Hepatocyte (in vitro differentiated cells): ENCODE measurements at regions not wholly inside any gene's neighbourhood (a gene's known extent, or its start where the extent isn't known, plus 50 kb on each side); places are given as distances from the start of the nearest gene placed in this dataset.

Experiments used
- DNase-seq: peaks from one replicate; pipeline ENCODE4 v3.0.0-alpha.2; 2016; ENCODE audit warnings: low spot score
- H2AFZ ChIP-seq: fragments of 200-600 bp; sonication (generic); 2 replicates; pipeline ENCODE4 v1.6.0; 2016; ENCODE audit warnings: antibody characterized with exemption, mild to moderate bottlenecking
- H3K27ac ChIP-seq: fragments of 200-600 bp; sonication (generic); 2 replicates; pipeline ENCODE4 v1.5.1; 2016; ENCODE audit warnings: mild to moderate bottlenecking
- H3K27me3 ChIP-seq: fragments of 200-600 bp; sonication (generic); 2 replicates; pipeline ENCODE4 v1.6.1; 2016
- H3K36me3 ChIP-seq: fragments of 200-600 bp; sonication (generic); replicated peaks from 2 replicates; pipeline ENCODE4 v1.5.1; 2016; ENCODE audit warnings: low read depth; ENCODE audit not compliant: insufficient read depth
- H3K4me1 ChIP-seq: fragments of 200-600 bp; sonication (generic); 2 replicates; pipeline ENCODE4 v1.5.1; 2016; ENCODE audit warnings: mild to moderate bottlenecking, moderate library complexity; ENCODE audit not compliant: insufficient read depth
- H3K4me2 ChIP-seq: fragments of 200-600 bp; sonication (generic); 2 replicates; pipeline ENCODE4 v1.6.0; 2016
- H3K4me3 ChIP-seq: fragments of 200-600 bp; sonication (generic); 2 replicates; pipeline ENCODE4 v1.5.1; 2016; ENCODE audit warnings: mild to moderate bottlenecking
- H3K79me2 ChIP-seq: fragments of 200-600 bp; sonication (generic); 2 replicates; pipeline ENCODE4 v1.6.0; 2017; ENCODE audit warnings: mild to moderate bottlenecking
- H3K9me2 ChIP-seq: fragments of 200-600 bp; sonication (generic); replicated peaks from 2 replicates; pipeline ENCODE4 v1.6.0; 2017; ENCODE audit warnings: mild to moderate bottlenecking; ENCODE audit not compliant: insufficient read depth
- H3K9me3 ChIP-seq: fragments of 200-600 bp; sonication (generic); 2 replicates; pipeline ENCODE4 v1.5.1; 2016; ENCODE audit warnings: low read depth, mild to moderate bottlenecking
- H4K20me1 ChIP-seq: fragments of 200-600 bp; sonication (generic); 2 replicates; pipeline ENCODE4 v1.6.0; 2016; ENCODE audit warnings: mild to moderate bottlenecking; ENCODE audit not compliant: insufficient read depth, poor library complexity, severe bottlenecking
- CTCF ChIP-seq: fragments of 200-600 bp; sonication (generic); IDR thresholded peaks from 2 replicates; pipeline ENCODE4 v1.5.1; 2016; ENCODE audit warnings: antibody characterized with exemption, mild to moderate bottlenecking; ENCODE audit not compliant: poor library complexity
- EZH2 ChIP-seq: fragments of 200-600 bp; sonication (generic); IDR thresholded peaks from 2 replicates; pipeline ENCODE4 v1.6.1; 2016; ENCODE audit warnings: antibody characterized with exemption, mild to moderate bottlenecking, borderline replicate concordance
- EZH2phosphoT487 ChIP-seq: fragments of 200-600 bp; sonication (generic); IDR thresholded peaks from one replicate; pipeline ENCODE4 v1.6.1; 2018; ENCODE audit warnings: antibody characterized with exemption, mild to moderate bottlenecking, low read depth, moderate library complexity; ENCODE audit not compliant: unreplicated experiment, severe bottlenecking
- WGBS: methylation state at CpG from one replicate; pipeline ENCODE4 v1.1.6; 2016; ENCODE audit warnings: low lambda C conversion rate; ENCODE audit errors: missing lambda C conversion rate; 5-methylcytosine and 5-hydroxymethylcytosine counted together

GRCh38 chr4:117370944-117371668 is 285.7 kb upstream of the TRAM1L1 start:
- no peak overlapping the region for H3K4me2 ChIP-seq
- no peaks in the 10 kb centered on the region for H4K20me1 ChIP-seq
- no peak overlapping the region for H2AFZ ChIP-seq
- no peak overlapping the region for H3K27ac ChIP-seq
- TF ChIP-seq EZH2 (no peak), CTCF (no peak), EZH2phosphoT487 (no peak)
- H3K27me3 ChIP-seq, result no peaks in the 10 kb centered on the region
- WGBS, result 77% methylated on average over 4 of the region's 4 CpGs
- no peaks in the 10 kb centered on the region for H3K36me3 ChIP-seq
- no peak for DNase-seq
- H3K4me1 ChIP-seq, result no peaks in the 10 kb centered on the region
- no peak overlapping the region for H3K4me3 ChIP-seq
- no peaks in the 10 kb centered on the region for H3K79me2 ChIP-seq
- no peaks in the 10 kb centered on the region for H3K9me2 ChIP-seq
- H3K9me3 ChIP-seq, result no peaks in the 10 kb centered on the region

GRCh38 chr4:117375101-117375500 is 289.7 kb upstream of the TRAM1L1 start:
- Histone ChIP-seq H2AFZ (no peak overlapping the region), H4K20me1 (no peaks in the 10 kb centered on the region), H3K4me1 (no peaks in the 10 kb centered on the region), H3K79me2 (no peaks in the 10 kb centered on the region), H3K36me3 (no peaks in the 10 kb centered on the region), H3K27ac (no peak overlapping the region), H3K9me3 (no peaks in the 10 kb centered on the region), H3K4me3 (no peak overlapping the region), H3K9me2 (no peaks in the 10 kb centered on the region), H3K27me3 (no peaks in the 10 kb centered on the region), H3K4me2 (no peak overlapping the region)
- TF ChIP-seq CTCF, result no peak
- TF ChIP-seq EZH2phosphoT487, result no peak
- no peak for TF ChIP-seq EZH2
- DNase-seq, result no peak
- 71% methylated on average over 3 of the region's 3 CpGs for WGBS

GRCh38 chr4:117376692-117377091 is 291.3 kb upstream of the TRAM1L1 start:
- H4K20me1 ChIP-seq, result no peaks in the 10 kb centered on the region
- H3K27me3 ChIP-seq, result no peaks in the 10 kb centered on the region
- no peak overlapping the region for H3K27ac ChIP-seq
- H2AFZ ChIP-seq, result no peak overlapping the region
- H3K9me3 ChIP-seq, result no peaks in the 10 kb centered on the region
- H3K4me3 ChIP-seq, result no peak overlapping the region
- TF ChIP-seq EZH2, result no peak
- TF ChIP-seq CTCF, result no peak
- no peak for TF ChIP-seq EZH2phosphoT487
- H3K4me1 ChIP-seq, result no peaks in the 10 kb centered on the region
- DNase-seq, result no peak
- no peaks in the 10 kb centered on the region for H3K9me2 ChIP-seq
- no peak overlapping the region for H3K4me2 ChIP-seq
- H3K79me2 ChIP-seq, result no peaks in the 10 kb centered on the region
- H3K36me3 ChIP-seq, result no peaks in the 10 kb centered on the region

DNA sequence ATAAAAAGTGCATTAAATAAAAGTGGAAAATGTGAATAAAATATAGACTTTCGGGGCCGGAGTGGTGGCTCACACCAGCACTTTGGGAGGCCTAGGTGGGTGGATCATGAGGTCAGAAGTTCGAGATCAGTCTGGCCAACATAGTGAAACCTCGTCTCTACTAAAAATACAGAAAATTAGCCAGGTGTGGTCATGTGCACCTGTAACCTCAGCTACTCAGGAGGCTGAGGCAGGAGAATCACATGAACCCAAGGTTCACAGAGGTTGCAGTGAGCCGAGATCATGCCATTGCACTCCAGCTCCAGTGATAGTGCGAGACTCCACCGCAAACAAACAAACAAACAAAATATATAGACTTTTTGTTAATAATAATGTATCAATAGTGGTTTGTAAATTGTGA is 293.6 kb upstream of the TRAM1L1 start:
- TF ChIP-seq EZH2phosphoT487 (no peak), CTCF (no peak), EZH2 (no peak)
- no peak for DNase-seq
- Histone ChIP-seq H3K4me1 (no peaks in the 10 kb centered on the region), H3K27me3 (no peaks in the 10 kb centered on the region), H3K27ac (no peak overlapping the region), H3K79me2 (no peaks in the 10 kb centered on the region), H3K4me3 (no peak overlapping the region), H4K20me1 (no peaks in the 10 kb centered on the region), H3K36me3 (no peaks in the 10 kb centered on the region), H3K9me2 (no peaks in the 10 kb centered on the region), H3K9me3 (no peaks in the 10 kb centered on the region), H3K4me2 (no peak overlapping the region), H2AFZ (no peak overlapping the region)
- WGBS, result 94% methylated on average over 7 of the region's 7 CpGs
